Activated CD8-positive, alpha-beta T cell treated with anti-CD3 and anti-CD28 coated beads for 36 hours (primary cell): ENCODE measurements at regions not wholly inside any gene's neighbourhood (a gene's known extent, or its start where the extent isn't known, plus 50 kb on each side); places are given as distances from the start of the nearest gene placed in this dataset.
A peak's percentile ranks its signal among the peaks of the same experiment; 100 is the strongest.
"Not testable (repeated sequence)": the region's sequence is repeated elsewhere in the genome, so short reads cannot be mapped to it uniquely, and the experiment has no call there.

Source experiments
- ATAC-seq: fragments of 200-7000 bp; cut with Tn5 transposase; one replicate; pipeline ENCODE4 v1.10.0; 2021; ENCODE audit warnings: mild to moderate bottlenecking, moderate library complexity
- CTCF ChIA-PET: fragments of 350-600 bp; sonication (Branson Sonifier 250); formaldehyde crosslinking; loops from one replicate; lab custom pipeline; 2021; ENCODE audit warnings: antibody characterized with exemption; lab: Charles Lee
- POLR2A ChIA-PET: fragments of 350-600 bp; sonication (Branson Sonifier 250); formaldehyde crosslinking; loops from one replicate; lab custom pipeline; 2021; ENCODE audit warnings: antibody characterized with exemption; lab: Charles Lee
- DNase-seq: peaks from one replicate; pipeline ENCODE4 v3.0.0-alpha.2; 2020
- H3K27ac Mint-ChIP-seq: one replicate; pipeline ENCODE4 v1.8.0; 2021; ENCODE audit warnings: mild to moderate bottlenecking, mixed read lengths
- H3K27me3 Mint-ChIP-seq: one replicate; pipeline ENCODE4 v1.8.0; 2021; ENCODE audit warnings: mixed read lengths
- H3K36me3 Mint-ChIP-seq: one replicate; pipeline ENCODE4 v1.8.0; 2021; ENCODE audit warnings: low read depth, mixed read lengths
- H3K4me1 Mint-ChIP-seq: one replicate; pipeline ENCODE4 v1.8.0; 2021; ENCODE audit warnings: low read depth, mixed read lengths
- H3K4me3 Mint-ChIP-seq: one replicate; pipeline ENCODE4 v1.8.0; 2021; ENCODE audit warnings: mild to moderate bottlenecking, moderate library complexity, mixed read lengths
- H3K9me3 Mint-ChIP-seq: one replicate; pipeline ENCODE4 v1.8.0; 2021; ENCODE audit warnings: mixed read lengths
- intact Hi-C: fragments of 100-400 bp; cut with micrococcal nuclease; formaldehyde crosslinking; loops from one replicate; pipeline ENCODE4 v1.10.0; 2022
- TF ChIP-seq, protein P1 (sequence below): fragments of 200-600 bp; IDR thresholded peaks from one replicate; pipeline ENCODE4 v1.8.0; 2022; ENCODE audit warnings: antibody characterized with exemption, mild to moderate bottlenecking

DNA sequence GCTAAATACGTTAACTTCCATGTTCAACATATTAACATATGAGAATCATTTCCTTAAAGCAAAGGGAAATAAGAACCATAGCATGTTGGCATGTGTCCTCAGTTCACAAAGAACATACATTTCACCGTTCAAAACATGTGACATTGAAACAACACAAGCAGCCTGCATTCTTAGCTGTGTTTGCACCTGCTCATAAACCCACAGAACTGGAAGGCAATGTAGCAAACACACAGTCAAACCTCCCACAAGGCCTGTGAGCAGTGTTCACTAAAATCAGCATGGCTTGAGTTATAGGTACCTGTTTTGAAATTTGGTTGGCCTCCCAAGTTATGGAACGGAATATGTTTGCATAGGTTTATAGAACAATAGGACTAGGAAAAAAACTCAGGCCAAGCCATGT is 504.9 kb upstream of the AMELY start:
- intact Hi-C loops: no loop called here
- Mint-ChIP-seq H3K36me3 (no peaks in the 10 kb centered on the region), H3K9me3 (no peaks in the 10 kb centered on the region), H3K27me3 (no peaks in the 10 kb centered on the region), H3K27ac (no peak overlapping the region), H3K4me1 (no peaks in the 10 kb centered on the region), H3K4me3 (no peak overlapping the region)
- ChIA-PET POLR2A (no interaction called here), CTCF (no interaction called here)
- ATAC-seq: no peak
- DNase-seq: no peak
- TF ChIP-seq, protein P1, sequence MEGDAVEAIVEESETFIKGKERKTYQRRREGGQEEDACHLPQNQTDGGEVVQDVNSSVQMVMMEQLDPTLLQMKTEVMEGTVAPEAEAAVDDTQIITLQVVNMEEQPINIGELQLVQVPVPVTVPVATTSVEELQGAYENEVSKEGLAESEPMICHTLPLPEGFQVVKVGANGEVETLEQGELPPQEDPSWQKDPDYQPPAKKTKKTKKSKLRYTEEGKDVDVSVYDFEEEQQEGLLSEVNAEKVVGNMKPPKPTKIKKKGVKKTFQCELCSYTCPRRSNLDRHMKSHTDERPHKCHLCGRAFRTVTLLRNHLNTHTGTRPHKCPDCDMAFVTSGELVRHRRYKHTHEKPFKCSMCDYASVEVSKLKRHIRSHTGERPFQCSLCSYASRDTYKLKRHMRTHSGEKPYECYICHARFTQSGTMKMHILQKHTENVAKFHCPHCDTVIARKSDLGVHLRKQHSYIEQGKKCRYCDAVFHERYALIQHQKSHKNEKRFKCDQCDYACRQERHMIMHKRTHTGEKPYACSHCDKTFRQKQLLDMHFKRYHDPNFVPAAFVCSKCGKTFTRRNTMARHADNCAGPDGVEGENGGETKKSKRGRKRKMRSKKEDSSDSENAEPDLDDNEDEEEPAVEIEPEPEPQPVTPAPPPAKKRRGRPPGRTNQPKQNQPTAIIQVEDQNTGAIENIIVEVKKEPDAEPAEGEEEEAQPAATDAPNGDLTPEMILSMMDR: no peak

DNA sequence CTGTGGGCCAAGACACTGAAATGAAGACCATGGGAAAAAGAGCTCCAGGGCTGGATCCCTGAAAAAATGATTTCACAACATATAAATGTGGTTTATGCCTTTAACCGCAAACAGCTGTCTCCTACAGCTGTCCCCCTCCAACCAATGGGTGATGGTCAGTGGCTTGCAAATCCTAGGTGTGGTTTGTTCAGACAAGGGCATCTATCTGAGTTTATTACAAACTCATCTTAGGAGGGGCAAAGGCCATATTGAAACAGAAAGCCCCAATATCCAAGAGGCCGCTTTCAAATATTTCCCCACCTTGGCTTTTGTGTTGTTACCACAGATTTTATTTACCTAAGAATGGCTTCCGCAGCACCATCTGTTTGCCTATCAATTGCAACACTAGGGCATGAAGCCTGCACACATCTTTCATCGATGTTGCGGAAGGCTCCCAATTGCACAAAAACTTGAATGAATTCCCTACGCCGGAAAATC is 503.6 kb upstream of the AMELY start:
- Mint-ChIP-seq H3K27me3 (no peaks in the 10 kb centered on the region), H3K9me3 (peaks cover 3% of the 10 kb centered on the region), H3K4me1 (no peaks in the 10 kb centered on the region), H3K27ac (no peak overlapping the region), H3K4me3 (no peak overlapping the region), H3K36me3 (no peaks in the 10 kb centered on the region)
- CTCF ChIA-PET: no interaction called here
- TF ChIP-seq, protein P1: no peak
- intact Hi-C loops: no loop called here
- no peak for ATAC-seq
- DNase-seq: no peak
- POLR2A ChIA-PET: no interaction called here

DNA sequence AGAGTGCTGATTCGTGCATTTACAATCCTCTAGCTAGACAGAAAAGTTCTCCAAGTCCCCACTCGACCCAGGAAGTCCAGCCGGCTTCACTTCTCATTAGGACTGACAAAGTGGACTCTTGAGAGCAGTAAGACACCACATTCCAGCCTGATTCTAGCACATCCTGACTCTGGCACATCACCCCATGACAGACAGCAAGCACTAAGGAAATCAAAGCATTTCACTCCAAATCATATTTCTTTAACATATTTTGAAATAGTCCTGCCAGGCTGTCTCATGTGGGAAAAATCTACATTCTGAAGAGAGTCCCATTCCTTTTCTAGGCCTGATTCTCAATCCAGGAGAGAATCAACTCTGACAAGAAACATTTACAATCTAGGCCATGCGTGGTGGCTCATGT is 478.5 kb upstream of the AMELY start:
- intact Hi-C loops: no loop called here
- H3K4me3 Mint-ChIP-seq: no peak overlapping the region
- ATAC-seq (no peak), DNase-seq (no peak)
- no peak overlapping the region for H3K27ac Mint-ChIP-seq
- ChIA-PET CTCF (no interaction called here), POLR2A (no interaction called here)
- peaks cover 30% of the 10 kb centered on the region for H3K9me3 Mint-ChIP-seq
- H3K27me3 Mint-ChIP-seq: no peaks in the 10 kb centered on the region
- H3K36me3 Mint-ChIP-seq: peaks cover 30% of the 10 kb centered on the region
- no peaks in the 10 kb centered on the region for H3K4me1 Mint-ChIP-seq
- TF ChIP-seq, protein P1: no peak

DNA sequence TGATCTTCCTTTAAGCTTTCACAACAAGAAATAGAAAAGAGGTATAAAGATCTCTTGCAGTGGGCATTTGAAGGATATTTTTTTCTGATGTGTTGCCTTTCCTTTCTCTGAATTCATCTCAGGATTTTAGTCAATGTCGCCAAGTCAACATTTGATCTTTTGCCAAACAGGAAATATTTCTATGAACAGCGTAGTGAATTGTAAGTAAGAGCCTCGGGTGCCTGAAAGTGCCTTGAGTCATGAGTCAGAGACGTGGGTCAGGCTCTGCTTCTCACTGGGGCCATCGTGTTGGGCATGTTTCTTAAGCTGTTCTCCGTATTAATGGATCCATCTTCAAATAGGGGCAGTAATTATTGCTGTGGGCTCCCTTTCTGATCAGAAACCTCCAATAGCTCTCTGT is 471.4 kb upstream of the AMELY start:
- Mint-ChIP-seq H3K36me3 (peaks cover 27% of the 10 kb centered on the region), H3K9me3 (no peaks in the 10 kb centered on the region), H3K4me1 (peaks cover 17% of the 10 kb centered on the region), H3K27ac (peak overlapping the region; percentile 76), H3K4me3 (no peak overlapping the region), H3K27me3 (no peaks in the 10 kb centered on the region)
- DNase-seq: peak; percentile 6
- peak; percentile 47 for ATAC-seq
- ChIA-PET POLR2A (no interaction called here), CTCF (no interaction called here)
- intact Hi-C loops: no loop called here
- TF ChIP-seq, protein P1: no peak

DNA sequence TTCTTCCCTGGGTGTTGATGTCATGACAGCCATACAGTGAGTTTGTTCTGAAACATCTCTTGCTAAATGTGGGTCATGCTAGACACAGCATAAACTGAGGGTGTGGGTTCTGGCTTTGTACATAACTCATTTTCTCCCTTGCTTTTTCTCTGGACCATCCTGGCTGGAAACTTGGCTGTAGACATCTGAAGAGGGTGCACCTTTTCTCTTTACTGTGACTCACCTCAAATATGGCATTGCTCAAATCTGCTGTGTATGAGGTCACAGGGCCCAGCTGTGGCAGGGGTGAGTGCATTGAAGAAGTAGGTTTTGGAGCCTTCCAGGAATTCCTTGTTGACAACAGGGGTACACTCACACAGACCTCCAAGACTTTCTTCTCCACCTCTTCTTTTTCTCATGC is 465.5 kb upstream of the AMELY start:
- ATAC-seq (no peak), DNase-seq (no peak)
- TF ChIP-seq, protein P1: no peak
- H3K27ac Mint-ChIP-seq: no peak overlapping the region
- ChIA-PET POLR2A (no interaction called here), CTCF (no interaction called here)
- H3K4me3 Mint-ChIP-seq: no peak overlapping the region
- H3K27me3 Mint-ChIP-seq: no peaks in the 10 kb centered on the region
- intact Hi-C loops: no loop called here
- H3K9me3 Mint-ChIP-seq: no peaks in the 10 kb centered on the region
- H3K4me1 Mint-ChIP-seq: peaks cover 4% of the 10 kb centered on the region
- H3K36me3 Mint-ChIP-seq: peaks cover 32% of the 10 kb centered on the region

DNA sequence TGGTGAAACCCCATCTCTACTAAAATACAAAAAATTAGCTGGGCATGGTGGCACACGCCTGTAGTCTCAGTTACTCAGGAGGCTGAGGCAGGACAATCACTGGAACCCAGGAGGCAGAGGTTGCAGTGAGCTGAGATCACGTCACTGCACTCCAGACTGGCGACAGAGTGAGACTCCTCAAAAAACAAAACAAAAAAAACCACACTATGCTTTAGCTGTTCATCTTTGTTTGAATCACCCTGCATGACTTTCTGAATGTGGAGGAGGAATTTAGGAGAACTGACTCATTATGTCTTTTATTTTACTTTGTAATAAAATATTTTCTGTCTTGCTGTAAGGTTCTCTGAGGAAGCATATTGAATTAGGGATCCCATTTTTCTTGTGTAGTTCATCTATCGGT is 462.9 kb upstream of the AMELY start:
- H3K4me1 Mint-ChIP-seq, H3K27me3 Mint-ChIP-seq, H3K9me3 Mint-ChIP-seq, POLR2A ChIA-PET, H3K27ac Mint-ChIP-seq, ATAC-seq, intact Hi-C loops, H3K4me3 Mint-ChIP-seq, DNase-seq: not testable (repeated sequence)
- peaks cover 26% of the 10 kb centered on the region for H3K36me3 Mint-ChIP-seq
- CTCF ChIA-PET: interaction anchor here (1.0 kb wide), 1 partner anchor 64 kb away, joined by 3 read pairs; no protein-coding TSS in a partner anchor

DNA sequence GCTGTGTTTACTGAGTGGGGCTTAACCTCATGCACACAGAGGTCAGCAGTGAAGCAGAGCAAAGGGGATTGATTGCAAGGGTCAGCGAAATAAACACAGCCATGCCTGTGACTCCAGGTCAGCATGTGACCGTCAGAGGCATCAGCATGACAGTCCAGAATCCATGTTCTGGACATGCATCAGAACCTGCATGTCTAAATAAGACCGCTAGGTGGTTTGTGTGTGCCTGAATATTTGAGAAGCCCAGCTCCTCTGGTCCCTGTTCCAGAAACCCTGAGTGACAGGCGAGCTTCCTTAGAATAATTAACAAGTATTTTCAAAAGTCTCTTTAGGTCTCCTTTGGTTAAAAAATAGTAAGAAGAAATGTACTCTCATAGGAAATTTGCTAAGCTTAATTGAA is 460.4 kb upstream of the AMELY start:
- H3K36me3 Mint-ChIP-seq: peaks cover 16% of the 10 kb centered on the region

DNA sequence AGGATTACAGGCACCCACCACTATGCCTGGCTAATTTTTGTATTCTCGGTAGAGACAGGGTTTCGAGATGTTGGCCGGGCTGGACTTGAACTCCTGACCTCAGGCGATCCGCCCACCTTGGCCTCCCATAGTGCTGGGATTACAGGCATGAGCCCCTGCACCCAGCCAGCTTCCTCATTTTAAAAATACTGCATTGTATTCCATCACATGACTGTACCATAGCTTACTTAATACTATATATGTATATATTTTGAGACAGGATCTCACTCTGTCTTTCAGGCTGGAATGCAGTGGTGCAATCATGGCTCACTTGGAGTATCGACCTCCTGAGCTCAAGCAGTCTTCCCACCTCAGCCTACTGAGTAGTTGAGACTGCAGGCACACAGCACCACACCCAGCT is 459.5 kb upstream of the AMELY start:
- peaks cover 15% of the 10 kb centered on the region for H3K36me3 Mint-ChIP-seq
- not testable (repeated sequence) for H3K9me3 Mint-ChIP-seq, ATAC-seq

More for the DNA sequence above, 460.4 kb upstream of the AMELY start:
- intact Hi-C loops, DNase-seq, H3K27ac Mint-ChIP-seq, H3K9me3 Mint-ChIP-seq, H3K4me1 Mint-ChIP-seq, H3K27me3 Mint-ChIP-seq, POLR2A ChIA-PET, ATAC-seq, H3K4me3 Mint-ChIP-seq, CTCF ChIA-PET: not testable (repeated sequence)

More for the DNA sequence above, 459.5 kb upstream of the AMELY start:
- H3K4me1 Mint-ChIP-seq, H3K27me3 Mint-ChIP-seq, POLR2A ChIA-PET, H3K4me3 Mint-ChIP-seq, H3K27ac Mint-ChIP-seq, DNase-seq, intact Hi-C loops, CTCF ChIA-PET: not testable (repeated sequence)
